ENCODE measurements at regions not wholly inside any gene's neighbourhood (a gene's known extent, or its start where the extent isn't known, plus 50 kb on each side); places are given as distances from the start of the nearest gene placed in this dataset.

DNA sequence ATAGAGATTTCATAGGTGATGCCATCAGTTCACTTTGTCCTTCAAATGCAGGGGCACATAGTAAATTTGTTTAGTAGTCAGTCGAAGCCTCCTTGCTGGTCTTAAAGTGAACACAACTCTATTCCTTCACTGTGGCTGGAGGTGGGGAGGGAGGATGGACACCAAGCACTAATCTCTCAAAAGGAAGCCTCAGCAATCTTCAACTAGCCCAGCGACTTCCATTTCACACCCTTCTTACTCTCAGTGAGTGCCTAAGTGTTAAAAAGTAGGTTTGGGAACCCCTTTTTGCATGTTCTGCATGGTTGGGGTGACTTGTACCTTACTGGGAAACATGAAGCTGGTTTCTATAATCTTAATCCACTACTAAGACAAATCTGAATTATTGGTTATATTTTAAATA, 96.0 kb upstream of the GUCY1A1 start:
- TF ChIP-seq, protein P1, sequence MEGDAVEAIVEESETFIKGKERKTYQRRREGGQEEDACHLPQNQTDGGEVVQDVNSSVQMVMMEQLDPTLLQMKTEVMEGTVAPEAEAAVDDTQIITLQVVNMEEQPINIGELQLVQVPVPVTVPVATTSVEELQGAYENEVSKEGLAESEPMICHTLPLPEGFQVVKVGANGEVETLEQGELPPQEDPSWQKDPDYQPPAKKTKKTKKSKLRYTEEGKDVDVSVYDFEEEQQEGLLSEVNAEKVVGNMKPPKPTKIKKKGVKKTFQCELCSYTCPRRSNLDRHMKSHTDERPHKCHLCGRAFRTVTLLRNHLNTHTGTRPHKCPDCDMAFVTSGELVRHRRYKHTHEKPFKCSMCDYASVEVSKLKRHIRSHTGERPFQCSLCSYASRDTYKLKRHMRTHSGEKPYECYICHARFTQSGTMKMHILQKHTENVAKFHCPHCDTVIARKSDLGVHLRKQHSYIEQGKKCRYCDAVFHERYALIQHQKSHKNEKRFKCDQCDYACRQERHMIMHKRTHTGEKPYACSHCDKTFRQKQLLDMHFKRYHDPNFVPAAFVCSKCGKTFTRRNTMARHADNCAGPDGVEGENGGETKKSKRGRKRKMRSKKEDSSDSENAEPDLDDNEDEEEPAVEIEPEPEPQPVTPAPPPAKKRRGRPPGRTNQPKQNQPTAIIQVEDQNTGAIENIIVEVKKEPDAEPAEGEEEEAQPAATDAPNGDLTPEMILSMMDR (IDR thresholded peaks at IDR 0.05; ENCODE audit: insufficient read depth, low read length, poor library complexity, severe bottlenecking): no peak
- H3K4me3 ChIP-seq (ENCODE audit: low read depth, low read length): no peak overlapping the region
- no peaks in the 10 kb centered on the region for H3K27me3 ChIP-seq (ENCODE audit: control insufficient read depth, insufficient read depth, low read length)
- H3K36me3 ChIP-seq (ENCODE audit: control insufficient read depth, insufficient read depth, low read length): no peaks in the 10 kb centered on the region
- no peak for DNase-seq (ENCODE audit: low read depth)

DNA sequence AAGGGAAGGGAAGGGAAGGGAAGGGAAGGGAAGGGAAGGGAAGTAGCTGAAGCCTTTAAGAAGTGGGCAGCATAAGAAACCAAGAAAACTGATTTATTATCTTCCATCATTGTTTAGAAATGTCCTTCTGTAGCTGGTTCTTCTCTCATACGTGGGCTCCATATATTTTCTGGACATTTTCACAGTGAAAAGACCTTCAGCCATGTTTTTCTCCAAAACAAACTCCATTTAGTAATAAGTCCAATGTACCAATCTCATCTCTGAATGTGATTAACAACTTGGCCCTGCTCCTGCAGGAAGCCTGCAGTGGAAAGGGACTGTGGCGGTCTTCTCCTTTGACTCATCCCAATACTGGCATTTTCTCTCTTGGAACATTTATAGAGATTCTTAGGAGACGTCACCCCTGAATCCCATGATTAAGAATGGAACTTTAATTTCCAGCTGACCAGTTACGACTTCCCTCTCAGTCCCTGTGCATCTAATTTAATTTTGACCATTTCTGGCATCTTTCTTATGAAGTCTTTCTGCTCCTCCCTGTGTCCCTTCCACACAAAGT, 96.6 kb upstream of the GUCY1A1 start:
- TF ChIP-seq, protein P1 (IDR thresholded peaks at IDR 0.05; ENCODE audit: insufficient read depth, low read length, poor library complexity, severe bottlenecking): no peak
- H3K4me3 ChIP-seq (ENCODE audit: low read depth, low read length): no peak overlapping the region
- H3K36me3 ChIP-seq (ENCODE audit: control insufficient read depth, insufficient read depth, low read length): no peaks in the 10 kb centered on the region
- H3K27me3 ChIP-seq (ENCODE audit: control insufficient read depth, insufficient read depth, low read length): no peaks in the 10 kb centered on the region
- DNase-seq (ENCODE audit: low read depth): no peak

DNA sequence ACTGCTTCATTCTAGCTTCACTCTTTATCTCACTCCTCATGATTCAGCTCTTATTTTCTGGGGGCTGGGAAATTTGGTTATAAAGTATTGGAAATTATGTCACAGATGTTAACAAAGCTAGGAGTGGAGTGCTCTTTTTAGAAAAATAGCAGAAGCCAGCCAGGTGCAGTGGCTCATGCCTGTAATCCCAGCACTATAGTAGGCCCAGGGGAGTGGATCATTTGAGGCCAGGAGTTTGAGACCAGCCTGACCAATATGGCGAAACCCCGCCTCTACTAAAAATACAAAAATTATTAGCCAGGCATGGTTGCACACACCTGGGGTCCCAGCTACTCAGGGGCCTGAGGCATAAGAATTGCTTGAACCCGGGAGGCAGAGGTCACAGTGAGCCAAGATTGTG, 97.2 kb upstream of the GUCY1A1 start:
- no peaks in the 10 kb centered on the region for H3K27me3 ChIP-seq (ENCODE audit: control insufficient read depth, insufficient read depth, low read length)
- TF ChIP-seq, protein P1 (IDR thresholded peaks at IDR 0.05; ENCODE audit: insufficient read depth, low read length, poor library complexity, severe bottlenecking): no peak
- DNase-seq (ENCODE audit: low read depth): no peak
- H3K4me3 ChIP-seq (ENCODE audit: low read depth, low read length): no peak overlapping the region
- no peaks in the 10 kb centered on the region for H3K36me3 ChIP-seq (ENCODE audit: control insufficient read depth, insufficient read depth, low read length)

DNA sequence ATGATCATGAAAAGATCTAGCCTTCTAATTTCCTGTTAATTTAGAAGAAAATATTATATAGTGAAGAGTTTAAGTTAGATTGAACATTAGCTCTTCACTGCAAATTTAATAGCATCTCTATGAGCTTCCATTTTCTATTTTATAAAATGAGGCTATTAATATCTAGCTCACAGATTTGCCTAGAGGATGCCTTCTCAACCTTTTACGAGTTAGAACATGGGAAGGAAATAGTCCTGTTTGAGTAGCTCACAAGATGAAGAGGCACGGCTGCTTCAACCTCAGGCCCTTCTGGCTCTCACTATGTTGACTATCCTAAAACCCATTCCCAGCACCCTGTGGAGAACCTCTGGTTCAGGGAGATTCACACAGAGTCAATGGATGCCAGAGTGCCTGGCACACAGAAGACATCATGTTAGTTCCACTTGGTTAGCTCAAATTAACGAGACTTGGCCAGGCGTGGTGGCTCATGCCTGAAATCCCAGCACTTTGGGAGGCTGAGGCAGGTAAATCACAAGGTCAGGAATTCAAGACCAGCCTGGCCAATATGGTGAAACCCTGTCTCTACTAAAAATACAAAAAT, 97.9 kb upstream of the GUCY1A1 start:
- TF ChIP-seq, protein P1 (IDR thresholded peaks at IDR 0.05; ENCODE audit: insufficient read depth, low read length, poor library complexity, severe bottlenecking): no peak
- Histone ChIP-seq H3K36me3 (ENCODE audit: control insufficient read depth, insufficient read depth, low read length) (no peaks in the 10 kb centered on the region), H3K27me3 (ENCODE audit: control insufficient read depth, insufficient read depth, low read length) (no peaks in the 10 kb centered on the region), H3K4me3 (ENCODE audit: low read depth, low read length) (no peak overlapping the region)
- DNase-seq (ENCODE audit: low read depth): no peak

DNA sequence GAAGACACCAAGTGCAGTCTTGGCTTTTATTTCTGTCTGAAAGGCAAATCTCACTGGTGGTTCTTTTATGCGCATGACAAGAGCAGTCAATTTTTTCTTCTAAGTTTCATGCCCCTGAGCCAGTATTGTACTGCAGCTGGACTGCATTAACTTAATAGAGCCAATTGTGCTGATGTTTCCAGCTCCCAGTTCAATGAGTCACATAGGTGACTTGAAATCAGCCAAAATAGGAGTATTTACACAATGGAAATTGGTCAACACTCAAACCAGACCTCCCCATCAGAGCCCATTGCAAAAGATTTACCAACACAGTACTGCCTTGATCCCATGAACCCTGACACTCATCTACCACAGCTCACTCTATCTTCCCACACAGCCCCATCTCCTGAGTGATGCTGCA, 100.3 kb upstream of the GUCY1A1 start:
- TF ChIP-seq, protein P1 (IDR thresholded peaks at IDR 0.05; ENCODE audit: insufficient read depth, low read length, poor library complexity, severe bottlenecking): no peak
- DNase-seq (ENCODE audit: low read depth): no peak
- Histone ChIP-seq H3K27me3 (ENCODE audit: control insufficient read depth, insufficient read depth, low read length) (no peaks in the 10 kb centered on the region), H3K4me3 (ENCODE audit: low read depth, low read length) (no peak overlapping the region), H3K36me3 (ENCODE audit: control insufficient read depth, insufficient read depth, low read length) (no peaks in the 10 kb centered on the region)

DNA sequence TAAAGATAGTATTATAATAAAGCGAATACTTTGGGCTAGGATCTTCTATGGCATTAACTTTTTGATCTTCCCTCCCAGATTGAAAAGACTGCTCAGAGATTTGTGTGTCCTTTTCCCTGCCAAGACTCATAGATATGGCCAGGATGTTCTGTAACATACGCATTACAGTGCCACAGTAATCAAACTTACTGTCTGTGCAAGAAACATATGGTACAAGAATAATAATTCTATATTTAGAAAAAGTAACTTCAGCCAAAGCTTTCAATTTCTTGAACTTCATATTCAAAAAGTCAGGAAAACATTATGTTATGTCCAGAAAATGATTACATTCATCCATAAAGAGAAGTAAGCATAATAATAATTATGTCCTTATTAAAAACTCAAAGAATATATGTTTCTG, 100.9 kb upstream of the GUCY1A1 start:
- Histone ChIP-seq H3K36me3 (ENCODE audit: control insufficient read depth, insufficient read depth, low read length) (no peaks in the 10 kb centered on the region), H3K4me3 (ENCODE audit: low read depth, low read length) (no peak overlapping the region), H3K27me3 (ENCODE audit: control insufficient read depth, insufficient read depth, low read length) (no peaks in the 10 kb centered on the region)
- no peak for DNase-seq (ENCODE audit: low read depth)
- TF ChIP-seq, protein P1 (IDR thresholded peaks at IDR 0.05; ENCODE audit: insufficient read depth, low read length, poor library complexity, severe bottlenecking): no peak

Data from kidney epithelial cell (primary cell).